Bronchial epithelial cell (primary cell): ENCODE measurements at regions not wholly inside any gene's neighbourhood (a gene's known extent, or its start where the extent isn't known, plus 50 kb on each side); places are given as distances from the start of the nearest gene placed in this dataset.

Experiments used
- DNase-seq: peaks from one replicate; pipeline ENCODE4 v3.0.0-alpha.2; 2010; ENCODE audit warnings: low read depth
- FAIRE-seq: peaks from 2 replicates; lab custom pipeline; 2011; peaks lifted over from hg19 to GRCh38; lab: Jason Lieb, UNC
- H3K27me3 ChIP-seq: 2 replicates; pipeline ENCODE4 v1.5.1; 2011; ENCODE audit warnings: low read length; ENCODE audit not compliant: control insufficient read depth, insufficient read depth
- H3K36me3 ChIP-seq: 2 replicates; pipeline ENCODE4 v1.5.1; 2011; ENCODE audit warnings: low read length; ENCODE audit not compliant: control insufficient read depth, insufficient read depth
- H3K4me3 ChIP-seq: 2 replicates; pipeline ENCODE4 v1.5.1; 2011; ENCODE audit warnings: mild to moderate bottlenecking, low read depth, low read length, control low read depth
- CTCF ChIP-seq: IDR thresholded peaks from 2 replicates; pipeline ENCODE4 v1.5.1; 2011; ENCODE audit warnings: mild to moderate bottlenecking, moderate library complexity, low read length, control low read depth, inconsistent platforms; ENCODE audit not compliant: insufficient read depth, severe bottlenecking

- no peaks in the 10 kb centered on the region for H3K27me3 ChIP-seq
- H3K36me3 ChIP-seq: no peaks in the 10 kb centered on the region
- TF ChIP-seq CTCF: no peak
- DNase-seq (no peak), FAIRE-seq (no peak)
- H3K4me3 ChIP-seq: no peak overlapping the region
These were observed 471.2 kb upstream of the CNTN5 start for GRCh38 chr11:98549571-98549970.

DNA sequence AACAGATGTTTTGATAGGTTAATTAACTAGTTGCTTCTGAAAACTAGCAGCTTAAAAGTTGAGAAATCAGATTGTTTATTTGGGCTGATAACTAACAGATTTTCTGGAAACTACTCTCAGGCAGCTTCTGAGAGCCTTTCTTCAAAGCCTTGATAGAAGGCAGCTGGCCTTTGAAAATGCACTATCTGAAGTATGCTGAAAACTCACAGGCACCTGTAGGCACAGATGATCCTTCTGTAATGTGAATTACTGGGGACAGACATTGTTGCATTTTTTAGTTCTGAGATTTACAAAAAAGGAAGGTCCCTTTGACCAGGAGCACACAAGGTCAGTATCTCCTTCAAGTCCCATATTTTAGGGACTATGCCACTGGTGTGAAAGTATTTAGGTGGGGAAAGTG, 460.8 kb upstream of the CNTN5 start:
- FAIRE-seq: no peak
- no peak for TF ChIP-seq CTCF
- no peaks in the 10 kb centered on the region for H3K27me3 ChIP-seq
- no peaks in the 10 kb centered on the region for H3K36me3 ChIP-seq
- DNase-seq: no peak
- H3K4me3 ChIP-seq: no peak overlapping the region

GRCh38 chr11:98561252-98561651, 459.5 kb upstream of the CNTN5 start:
- H3K27me3 ChIP-seq: no peaks in the 10 kb centered on the region
- DNase-seq: peak; percentile 73
- TF ChIP-seq CTCF: no peak
- FAIRE-seq: no peak
- no peaks in the 10 kb centered on the region for H3K36me3 ChIP-seq
- no peak overlapping the region for H3K4me3 ChIP-seq

DNA sequence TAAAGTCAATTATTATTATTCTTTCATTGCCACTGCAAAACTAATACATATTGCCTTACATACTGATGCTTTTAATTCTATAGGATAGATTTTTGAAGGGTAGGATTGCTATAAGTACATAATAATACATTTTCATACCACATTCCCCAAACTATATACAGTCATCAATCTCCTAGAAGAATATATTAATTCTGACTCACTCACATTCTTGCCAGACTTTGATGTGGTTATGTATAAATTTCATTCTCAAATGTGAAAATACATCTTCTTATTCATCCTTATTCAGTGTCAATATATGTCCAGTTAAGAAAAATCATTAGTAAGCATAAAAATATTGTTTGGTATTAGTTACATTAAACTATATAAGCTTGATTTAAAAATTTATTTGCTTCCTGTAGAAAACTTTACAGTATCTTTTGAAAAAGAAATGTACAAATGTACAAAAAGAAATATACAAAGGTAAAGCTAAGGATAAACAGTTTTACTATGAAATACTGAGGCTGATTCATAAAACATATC, 458.8 kb upstream of the CNTN5 start:
- no peak for FAIRE-seq
- Histone ChIP-seq H3K27me3 (no peaks in the 10 kb centered on the region), H3K36me3 (no peaks in the 10 kb centered on the region), H3K4me3 (no peak overlapping the region)
- peak; percentile 57 for DNase-seq
- no peak for TF ChIP-seq CTCF

- Histone ChIP-seq H3K36me3 (no peaks in the 10 kb centered on the region), H3K27me3 (no peaks in the 10 kb centered on the region), H3K4me3 (no peak overlapping the region)
- FAIRE-seq (no peak), DNase-seq (no peak)
- no peak for TF ChIP-seq CTCF
These were observed 456.5 kb upstream of the CNTN5 start for GRCh38 chr11:98564233-98564632.

- no peaks in the 10 kb centered on the region for H3K27me3 ChIP-seq
- TF ChIP-seq CTCF: no peak
- FAIRE-seq: no peak
- no peak overlapping the region for H3K4me3 ChIP-seq
- DNase-seq: no peak
- no peaks in the 10 kb centered on the region for H3K36me3 ChIP-seq
These were observed 455.9 kb upstream of the CNTN5 start for GRCh38 chr11:98564881-98565280.
